ENCODE measurements at regions not wholly inside any gene's neighbourhood (a gene's known extent, or its start where the extent isn't known, plus 50 kb on each side); places are given as distances from the start of the nearest gene placed in this dataset.

DNA sequence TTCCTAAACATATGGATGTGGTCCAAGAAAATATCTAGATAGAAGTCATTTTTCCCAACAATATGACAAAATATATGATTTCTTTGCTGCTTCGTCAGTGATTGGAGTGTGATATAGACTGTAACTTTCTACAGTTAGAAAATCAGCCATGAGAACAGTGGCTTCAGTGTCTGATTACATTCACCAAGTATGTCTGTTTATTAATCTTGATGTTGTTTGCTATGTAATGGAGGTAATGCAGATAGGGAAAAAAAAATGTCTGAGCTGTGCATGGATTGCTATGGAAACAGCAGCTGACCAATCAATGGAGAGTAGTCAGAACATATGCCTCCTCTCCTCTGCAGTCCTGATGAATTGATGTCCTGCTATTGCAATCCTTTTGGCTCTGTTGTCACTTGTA, 72.3 kb upstream of the GAP43 start:
- Histone ChIP-seq H3K9me3 (ENCODE audit: control insufficient read depth in 2 of 2, insufficient read depth in 1 of 2, low read length in 1 of 2) (no peaks in the 10 kb centered on the region), H3K4me1 (ENCODE audit: control insufficient read depth in 2 of 2, insufficient read depth in 2 of 2, low read length in 2 of 2) (no peaks in the 10 kb centered on the region), H3K36me3 (ENCODE audit: control insufficient read depth in 2 of 2, insufficient read depth in 2 of 2, low read length in 1 of 2) (no peaks in the 10 kb centered on the region), H3K27me3 (ENCODE audit: control insufficient read depth in 2 of 2, insufficient read depth in 1 of 2, low read length in 1 of 2) (no peaks in the 10 kb centered on the region), H3K27ac (ENCODE audit: low read depth in 1 of 2, low read length in 1 of 2) (no peak overlapping the region), H3K4me3 (ENCODE audit: low read length in 2 of 2) (no peak overlapping the region)
- no peak for DNase-seq (ENCODE audit: low read depth in 6 of 9, low spot score in 9 of 9)
- 92% methylated on average over 1 of the region's 1 CpG for WGBS

DNA sequence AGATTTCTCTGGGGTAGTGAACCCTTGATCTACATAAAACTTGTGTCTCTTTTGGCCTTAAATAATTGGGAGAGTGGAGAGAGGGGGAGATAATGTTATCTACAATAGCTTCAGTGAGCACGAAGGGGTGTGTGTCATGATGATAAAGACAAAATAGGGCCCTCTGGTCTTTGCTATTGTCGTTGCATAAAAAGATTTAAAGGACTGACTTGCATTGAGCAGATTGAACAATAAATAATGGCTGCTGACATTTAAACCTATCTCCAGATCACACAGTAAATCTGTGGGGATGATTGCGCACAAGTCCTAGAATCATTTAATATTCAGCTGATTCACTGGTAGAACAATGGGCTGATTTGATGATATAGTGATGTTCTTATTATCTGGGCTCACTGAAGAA, 71.3 kb upstream of the GAP43 start:
- Histone ChIP-seq H3K4me1 (ENCODE audit: control insufficient read depth in 2 of 2, insufficient read depth in 2 of 2, low read length in 2 of 2) (no peaks in the 10 kb centered on the region), H3K4me3 (ENCODE audit: low read length in 2 of 2) (no peak overlapping the region), H3K27ac (ENCODE audit: low read depth in 1 of 2, low read length in 1 of 2) (no peak overlapping the region), H3K36me3 (ENCODE audit: control insufficient read depth in 2 of 2, insufficient read depth in 2 of 2, low read length in 1 of 2) (no peaks in the 10 kb centered on the region), H3K27me3 (ENCODE audit: control insufficient read depth in 2 of 2, insufficient read depth in 1 of 2, low read length in 1 of 2) (no peaks in the 10 kb centered on the region), H3K9me3 (ENCODE audit: control insufficient read depth in 2 of 2, insufficient read depth in 1 of 2, low read length in 1 of 2) (no peaks in the 10 kb centered on the region)
- 86% methylated on average over 3 of the region's 3 CpGs for WGBS
- no peak for DNase-seq (ENCODE audit: low read depth in 6 of 9, low spot score in 9 of 9)

- H3K27me3 ChIP-seq (ENCODE audit: control insufficient read depth in 2 of 2, insufficient read depth in 1 of 2, low read length in 1 of 2) = no peaks in the 10 kb centered on the region
- WGBS = 92% methylated on average over 2 of the region's 2 CpGs
- H3K4me1 ChIP-seq (ENCODE audit: control insufficient read depth in 2 of 2, insufficient read depth in 2 of 2, low read length in 2 of 2) = no peaks in the 10 kb centered on the region
- H3K9me3 ChIP-seq (ENCODE audit: control insufficient read depth in 2 of 2, insufficient read depth in 1 of 2, low read length in 1 of 2) = no peaks in the 10 kb centered on the region
- no peaks in the 10 kb centered on the region for H3K36me3 ChIP-seq (ENCODE audit: control insufficient read depth in 2 of 2, insufficient read depth in 2 of 2, low read length in 1 of 2)
- H3K27ac ChIP-seq (ENCODE audit: low read depth in 1 of 2, low read length in 1 of 2) = no peak overlapping the region
- no peak overlapping the region for H3K4me3 ChIP-seq (ENCODE audit: low read length in 2 of 2)
- no peak for DNase-seq (ENCODE audit: low read depth in 6 of 9, low spot score in 9 of 9)
Observed at GRCh38 chr3:115553796-115554486, 69.4 kb upstream of the GAP43 start.

DNA sequence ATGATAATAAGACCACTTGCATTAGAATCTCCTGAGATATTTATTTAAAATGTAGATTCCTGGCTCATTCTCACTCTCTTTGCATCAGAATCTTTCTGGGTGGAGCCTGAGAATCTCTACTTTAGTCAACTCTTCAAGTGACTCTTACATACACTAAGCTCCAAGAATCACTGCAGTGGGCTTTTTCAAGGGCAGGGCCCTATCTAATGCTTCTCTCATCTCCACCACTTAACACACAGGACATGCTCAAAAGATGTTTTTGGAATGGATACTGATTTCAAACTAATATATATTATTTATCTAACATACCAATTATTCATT, 68.9 kb upstream of the GAP43 start:
- Histone ChIP-seq H3K4me3 (ENCODE audit: low read length in 2 of 2) (no peak overlapping the region), H3K27ac (ENCODE audit: low read depth in 1 of 2, low read length in 1 of 2) (no peak overlapping the region), H3K36me3 (ENCODE audit: control insufficient read depth in 2 of 2, insufficient read depth in 2 of 2, low read length in 1 of 2) (no peaks in the 10 kb centered on the region), H3K9me3 (ENCODE audit: control insufficient read depth in 2 of 2, insufficient read depth in 1 of 2, low read length in 1 of 2) (no peaks in the 10 kb centered on the region), H3K4me1 (ENCODE audit: control insufficient read depth in 2 of 2, insufficient read depth in 2 of 2, low read length in 2 of 2) (no peaks in the 10 kb centered on the region), H3K27me3 (ENCODE audit: control insufficient read depth in 2 of 2, insufficient read depth in 1 of 2, low read length in 1 of 2) (no peaks in the 10 kb centered on the region)
- DNase-seq (ENCODE audit: low read depth in 6 of 9, low spot score in 9 of 9) = no peak

- Histone ChIP-seq H3K4me3 (ENCODE audit: low read length in 2 of 2) (no peak overlapping the region), H3K4me1 (ENCODE audit: control insufficient read depth in 2 of 2, insufficient read depth in 2 of 2, low read length in 2 of 2) (no peaks in the 10 kb centered on the region), H3K27ac (ENCODE audit: low read depth in 1 of 2, low read length in 1 of 2) (no peak overlapping the region), H3K9me3 (ENCODE audit: control insufficient read depth in 2 of 2, insufficient read depth in 1 of 2, low read length in 1 of 2) (no peaks in the 10 kb centered on the region), H3K27me3 (ENCODE audit: control insufficient read depth in 2 of 2, insufficient read depth in 1 of 2, low read length in 1 of 2) (no peaks in the 10 kb centered on the region), H3K36me3 (ENCODE audit: control insufficient read depth in 2 of 2, insufficient read depth in 2 of 2, low read length in 1 of 2) (no peaks in the 10 kb centered on the region)
- no peak for DNase-seq (ENCODE audit: low read depth in 6 of 9, low spot score in 9 of 9)
- 88% methylated on average over 4 of the region's 4 CpGs for WGBS
Observed at GRCh38 chr3:115562636-115563267, 60.6 kb upstream of the GAP43 start.

- 93% methylated on average over 1 of the region's 1 CpG for WGBS
Observed at GRCh38 chr3:115563984-115564383, 59.3 kb upstream of the GAP43 start.

GRCh38 chr3:115571413-115571812, 51.9 kb upstream of the GAP43 start:
- no peak overlapping the region for H3K4me3 ChIP-seq (ENCODE audit: low read length in 2 of 2)
- H3K27me3 ChIP-seq (ENCODE audit: control insufficient read depth in 2 of 2, insufficient read depth in 1 of 2, low read length in 1 of 2) = no peaks in the 10 kb centered on the region
- no peak overlapping the region for H3K27ac ChIP-seq (ENCODE audit: low read depth in 1 of 2, low read length in 1 of 2)
- no peak for DNase-seq (ENCODE audit: low read depth in 6 of 9, low spot score in 9 of 9)
- H3K4me1 ChIP-seq (ENCODE audit: control insufficient read depth in 2 of 2, insufficient read depth in 2 of 2, low read length in 2 of 2) = no peaks in the 10 kb centered on the region
- WGBS = 93% methylated on average over 1 of the region's 1 CpG
- H3K36me3 ChIP-seq (ENCODE audit: control insufficient read depth in 2 of 2, insufficient read depth in 2 of 2, low read length in 1 of 2) = no peaks in the 10 kb centered on the region
- H3K9me3 ChIP-seq (ENCODE audit: control insufficient read depth in 2 of 2, insufficient read depth in 1 of 2, low read length in 1 of 2) = no peaks in the 10 kb centered on the region

More at GRCh38 chr3:115563984-115564383, 59.3 kb upstream of the GAP43 start:
- DNase-seq (ENCODE audit: low read depth in 6 of 9, low spot score in 9 of 9) = no peak
- no peak overlapping the region for H3K4me3 ChIP-seq (ENCODE audit: low read length in 2 of 2)
- no peaks in the 10 kb centered on the region for H3K36me3 ChIP-seq (ENCODE audit: control insufficient read depth in 2 of 2, insufficient read depth in 2 of 2, low read length in 1 of 2)
- no peaks in the 10 kb centered on the region for H3K4me1 ChIP-seq (ENCODE audit: control insufficient read depth in 2 of 2, insufficient read depth in 2 of 2, low read length in 2 of 2)
- no peak overlapping the region for H3K27ac ChIP-seq (ENCODE audit: low read depth in 1 of 2, low read length in 1 of 2)
- no peaks in the 10 kb centered on the region for H3K9me3 ChIP-seq (ENCODE audit: control insufficient read depth in 2 of 2, insufficient read depth in 1 of 2, low read length in 1 of 2)
- no peaks in the 10 kb centered on the region for H3K27me3 ChIP-seq (ENCODE audit: control insufficient read depth in 2 of 2, insufficient read depth in 1 of 2, low read length in 1 of 2)
